Spinal cord (tissue), 9 donors: ENCODE measurements at regions not wholly inside any gene's neighbourhood (a gene's known extent, or its start where the extent isn't known, plus 50 kb on each side); places are given as distances from the start of the nearest gene placed in this dataset.
"Not testable (repeated sequence)": the region's sequence is repeated elsewhere in the genome, so short reads cannot be mapped to it uniquely, and the experiment has no call there.

Experiments used
- DNase-seq, 6 donors: peaks; one replicate each; pipeline versions ENCODE4 v3.0.0 to v3.0.0-alpha.2; 2013 to 2015; ENCODE audit warnings: low spot score in 6 of 6, low read depth in 4 of 6
- H3K27ac ChIP-seq: one replicate; pipeline ENCODE4 v1.5.1; 2013; ENCODE audit warnings: low read depth, low read length, control low read depth
- H3K27me3 ChIP-seq: one replicate; pipeline ENCODE4 v1.6.1; 2013; ENCODE audit warnings: low read length; ENCODE audit not compliant: control insufficient read depth, insufficient read depth
- H3K36me3 ChIP-seq: one replicate; pipeline ENCODE4 v1.6.1; 2013; ENCODE audit warnings: low read length; ENCODE audit not compliant: control insufficient read depth, insufficient read depth
- H3K4me1 ChIP-seq: one replicate; pipeline ENCODE4 v1.6.1; 2013; ENCODE audit warnings: low read length; ENCODE audit not compliant: control insufficient read depth, insufficient read depth
- H3K4me3 ChIP-seq: one replicate; pipeline ENCODE4 v1.5.1; 2013; ENCODE audit warnings: low read depth, low read length, control low read depth
- H3K9me3 ChIP-seq: one replicate; pipeline ENCODE4 v1.6.1; 2013; ENCODE audit warnings: low read length; ENCODE audit not compliant: control insufficient read depth, insufficient read depth
- WGBS: methylation state at CpG from one replicate; pipeline ENCODE4 v1.1.5; 2013; ENCODE audit warnings: missing lambda C conversion rate; ENCODE audit not compliant: insufficient coverage; 5-methylcytosine and 5-hydroxymethylcytosine counted together
- donor health status: healthy.

DNA sequence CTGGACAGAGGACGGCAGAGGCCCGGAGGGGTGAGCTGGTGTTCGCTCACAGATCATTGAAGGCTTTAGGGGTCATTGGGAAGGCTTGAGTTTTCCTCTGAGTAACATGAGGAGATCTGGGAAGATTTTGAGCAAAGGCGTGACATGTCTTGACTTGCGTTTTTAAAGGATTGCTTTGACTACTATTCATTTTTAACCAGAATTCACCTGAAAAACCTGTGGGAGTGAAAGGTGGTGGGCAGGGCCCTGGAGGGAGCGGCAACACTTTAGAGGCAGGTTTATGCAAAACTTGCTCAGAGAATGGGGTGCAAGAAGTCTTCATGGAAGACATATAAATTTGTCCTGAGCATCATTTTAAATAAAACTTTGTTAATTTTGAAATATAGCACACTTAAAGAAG, 72.2 kb upstream of the EEF1E1 start:
- WGBS = 92% methylated on average over 3 of the region's 6 CpGs
- DNase-seq = no peak
- Histone ChIP-seq H3K27me3 (no peaks in the 10 kb centered on the region), H3K4me1 (no peaks in the 10 kb centered on the region), H3K27ac (no peak overlapping the region), H3K9me3 (no peaks in the 10 kb centered on the region), H3K36me3 (no peaks in the 10 kb centered on the region), H3K4me3 (no peak overlapping the region)

DNA sequence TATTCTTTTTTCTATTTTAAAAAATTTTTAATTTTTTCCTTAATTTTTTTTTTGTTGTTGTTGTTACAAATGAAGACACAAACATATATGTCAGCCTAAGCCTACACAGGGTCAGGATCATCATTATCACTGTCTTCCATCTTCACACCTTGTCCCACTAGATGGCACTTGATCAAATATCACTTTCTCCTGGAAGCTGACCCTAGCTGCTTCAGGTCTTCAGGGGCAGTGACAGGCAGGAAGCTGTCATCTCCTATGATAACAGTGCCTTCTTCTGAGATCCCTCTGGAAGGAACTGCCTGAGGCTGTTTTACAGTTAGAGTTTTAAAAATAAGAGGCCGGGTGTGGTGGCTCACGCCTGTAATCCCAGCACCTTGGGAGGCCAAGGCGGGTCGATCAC, 70.2 kb upstream of the EEF1E1 start:
- Histone ChIP-seq H3K9me3 (no peaks in the 10 kb centered on the region), H3K36me3 (no peaks in the 10 kb centered on the region)
- 100% methylated on average over 2 of the region's 4 CpGs for WGBS

DNA sequence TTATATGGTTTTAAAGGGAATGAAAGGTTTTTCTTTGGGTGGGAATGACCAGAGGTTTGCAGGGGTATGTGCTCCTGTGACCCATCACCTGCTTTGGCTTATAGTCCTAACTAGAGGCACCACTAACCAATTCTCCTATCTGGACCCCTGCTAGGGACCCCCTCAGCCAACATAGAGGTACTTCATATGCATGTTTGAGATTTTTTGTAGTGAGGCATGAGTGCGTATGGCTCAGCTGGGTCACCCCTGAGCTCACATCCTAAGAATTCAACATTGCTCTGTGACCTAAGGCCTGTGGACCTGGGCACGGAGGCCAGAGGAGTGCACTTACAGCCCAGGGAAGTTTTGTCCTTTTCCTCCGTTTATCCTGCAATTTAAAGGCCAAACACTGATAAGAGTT, 68.4 kb upstream of the EEF1E1 start:
- no peak for DNase-seq
- H3K9me3 ChIP-seq = no peaks in the 10 kb centered on the region
- no peaks in the 10 kb centered on the region for H3K27me3 ChIP-seq
- H3K36me3 ChIP-seq = no peaks in the 10 kb centered on the region
- WGBS = 100% methylated on average over 1 of the region's 3 CpGs
- no peak overlapping the region for H3K4me3 ChIP-seq
- H3K27ac ChIP-seq = no peak overlapping the region
- no peaks in the 10 kb centered on the region for H3K4me1 ChIP-seq

More for the DNA sequence above, 70.2 kb upstream of the EEF1E1 start:
- DNase-seq = no peak
- H3K27me3 ChIP-seq = no peaks in the 10 kb centered on the region
- no peak overlapping the region for H3K27ac ChIP-seq
- H3K4me1 ChIP-seq = no peaks in the 10 kb centered on the region
- H3K4me3 ChIP-seq = no peak overlapping the region

DNA sequence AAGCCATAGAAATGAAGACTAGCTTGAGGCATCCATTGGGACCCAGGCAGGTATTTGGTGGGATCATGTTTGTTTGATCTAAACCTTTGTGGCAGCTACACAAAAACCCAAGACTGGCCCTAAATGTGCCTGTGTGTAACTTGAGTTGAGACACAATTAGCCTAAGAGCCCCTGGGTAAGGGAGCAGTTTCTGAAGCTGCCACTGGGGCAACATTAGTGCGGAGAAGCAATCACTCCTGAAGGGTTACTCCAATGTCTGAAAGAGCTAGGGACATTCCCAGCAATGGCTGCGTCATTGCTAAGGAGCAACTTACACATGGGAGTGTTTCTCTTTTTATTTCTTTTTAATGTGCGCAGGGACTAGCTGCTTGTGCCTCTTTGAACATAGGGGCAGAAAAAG, 67.9 kb upstream of the EEF1E1 start:
- no peaks in the 10 kb centered on the region for H3K9me3 ChIP-seq
- H3K27ac ChIP-seq = no peak overlapping the region
- H3K27me3 ChIP-seq = no peaks in the 10 kb centered on the region
- 62% methylated on average over 1 of the region's 3 CpGs for WGBS
- no peaks in the 10 kb centered on the region for H3K4me1 ChIP-seq
- H3K4me3 ChIP-seq = no peak overlapping the region
- no peaks in the 10 kb centered on the region for H3K36me3 ChIP-seq
- no peak for DNase-seq

DNA sequence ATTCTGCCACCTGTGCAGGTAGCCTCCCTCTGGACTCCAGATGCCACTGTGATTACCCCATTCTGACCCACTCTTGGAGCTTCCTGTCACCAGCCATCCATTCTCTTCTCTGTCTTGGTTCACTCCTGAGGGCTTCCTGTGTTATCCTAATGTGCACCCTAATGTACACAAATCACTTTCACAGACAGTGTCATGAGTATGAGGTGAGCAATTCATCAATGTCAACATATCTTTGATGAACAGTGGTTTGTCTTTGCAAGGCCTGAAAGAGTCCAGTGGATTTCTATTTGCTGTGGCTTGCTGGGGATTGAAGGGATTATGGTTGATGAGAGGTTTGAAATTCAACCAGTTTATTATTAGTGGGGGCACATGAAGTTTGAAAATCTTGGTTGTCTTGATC, 63.8 kb upstream of the EEF1E1 start:
- DNase-seq = no peak
- Histone ChIP-seq H3K4me3 (no peak overlapping the region), H3K27ac (no peak overlapping the region), H3K36me3 (no peaks in the 10 kb centered on the region), H3K4me1 (no peaks in the 10 kb centered on the region), H3K27me3 (no peaks in the 10 kb centered on the region), H3K9me3 (no peaks in the 10 kb centered on the region)

DNA sequence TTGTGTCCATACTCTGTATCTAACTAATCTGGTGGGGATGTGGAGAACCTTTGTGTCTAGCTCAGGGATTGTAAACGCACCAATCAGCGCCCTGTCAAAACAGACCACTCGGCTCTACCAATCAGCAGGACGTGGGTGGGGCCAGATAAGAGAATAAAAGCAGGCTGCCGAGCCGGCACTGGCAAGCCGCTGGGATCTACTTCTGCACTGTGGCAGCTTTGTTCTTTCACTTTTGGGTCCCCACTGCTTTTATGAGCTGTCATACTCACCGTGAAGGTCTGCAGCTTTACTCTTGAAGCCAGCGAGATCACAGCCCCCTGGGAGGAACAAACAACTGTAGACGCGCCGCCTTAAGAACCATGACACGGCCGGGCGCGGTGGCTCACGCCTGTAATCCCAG, 62.7 kb upstream of the EEF1E1 start:
- 96% methylated on average over 6 of the region's 17 CpGs for WGBS
- not testable (repeated sequence) for H3K27ac ChIP-seq, H3K36me3 ChIP-seq, H3K4me3 ChIP-seq, H3K9me3 ChIP-seq, DNase-seq, H3K27me3 ChIP-seq, H3K4me1 ChIP-seq

DNA sequence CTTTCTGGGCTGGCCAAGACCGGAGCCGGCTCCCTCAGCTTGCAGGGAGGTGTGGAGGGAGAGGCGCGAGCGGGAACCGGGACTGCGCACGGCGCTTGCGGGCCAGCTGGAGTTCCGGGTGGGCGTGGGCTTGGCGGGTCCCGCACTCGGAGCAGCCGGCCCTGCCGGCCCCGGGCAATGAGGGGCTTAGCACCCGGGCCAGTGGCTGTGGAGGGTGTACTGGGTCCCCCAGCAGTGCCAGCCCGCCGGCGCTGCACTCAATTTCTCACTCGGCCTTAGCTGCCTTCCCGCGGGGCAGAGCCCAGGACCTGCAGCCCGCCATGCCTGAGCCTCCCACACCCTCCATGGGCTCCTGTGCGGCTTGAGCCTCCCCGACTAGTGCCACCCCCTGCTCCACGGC, 61.9 kb upstream of the EEF1E1 start:
- H3K4me1 ChIP-seq = not testable (repeated sequence)

DNA sequence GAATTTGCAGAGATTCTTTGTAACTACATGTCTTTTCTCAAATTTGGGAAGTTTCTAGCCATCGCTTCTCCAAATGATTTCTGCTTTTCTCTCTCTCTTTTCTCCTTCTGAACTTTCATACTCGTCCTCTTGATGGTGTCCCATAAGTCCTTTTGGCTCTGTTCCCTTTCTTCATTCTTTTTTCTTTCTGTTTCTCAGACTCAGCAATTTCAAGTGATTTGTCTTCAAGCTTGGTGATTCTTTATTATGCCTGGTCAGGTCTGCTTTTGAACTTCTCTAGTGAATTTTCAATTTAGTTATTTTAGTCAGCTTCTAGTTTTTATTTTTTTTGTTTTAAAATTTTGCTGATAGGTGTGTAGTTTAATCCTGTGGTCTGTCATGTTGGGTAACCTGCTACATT, 57.6 kb upstream of the EEF1E1 start:
- DNase-seq = no peak
- Histone ChIP-seq H3K36me3 (no peaks in the 10 kb centered on the region), H3K4me1 (no peaks in the 10 kb centered on the region), H3K9me3 (no peaks in the 10 kb centered on the region), H3K27ac (no peak overlapping the region), H3K4me3 (no peak overlapping the region), H3K27me3 (no peaks in the 10 kb centered on the region)
- 79% methylated on average over 2 of the region's 2 CpGs for WGBS

More for the DNA sequence above, 61.9 kb upstream of the EEF1E1 start:
- H3K36me3 ChIP-seq, H3K27me3 ChIP-seq, H3K9me3 ChIP-seq, H3K4me3 ChIP-seq, DNase-seq, H3K27ac ChIP-seq: not testable (repeated sequence)
- WGBS = 98% methylated on average over 15 of the region's 29 CpGs

DNA sequence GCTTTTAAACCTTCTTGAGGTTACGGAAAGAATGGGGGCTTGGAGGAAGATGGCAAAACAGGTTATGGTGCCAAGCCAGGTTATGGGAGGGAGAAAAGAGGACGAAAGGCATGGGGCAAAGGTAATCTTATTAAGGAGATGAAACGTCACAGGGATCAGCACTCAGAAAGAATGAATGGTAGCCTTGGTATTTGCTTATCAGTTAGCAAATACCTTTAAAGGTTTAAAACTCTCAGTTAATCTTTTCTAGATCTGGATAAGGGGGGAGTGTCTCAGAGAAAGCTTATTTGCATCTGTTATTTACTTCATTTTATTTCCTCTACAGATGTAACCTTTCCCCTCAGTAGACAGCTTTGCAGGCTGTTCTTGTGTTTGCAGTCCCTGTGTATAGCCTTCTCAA, 55.5 kb upstream of the EEF1E1 start:
- Histone ChIP-seq H3K27me3 (no peaks in the 10 kb centered on the region), H3K4me1 (no peaks in the 10 kb centered on the region), H3K9me3 (no peaks in the 10 kb centered on the region), H3K36me3 (no peaks in the 10 kb centered on the region), H3K27ac (no peak overlapping the region), H3K4me3 (no peak overlapping the region)
- WGBS = 82% methylated on average over 2 of the region's 3 CpGs
- no peak for DNase-seq

DNA sequence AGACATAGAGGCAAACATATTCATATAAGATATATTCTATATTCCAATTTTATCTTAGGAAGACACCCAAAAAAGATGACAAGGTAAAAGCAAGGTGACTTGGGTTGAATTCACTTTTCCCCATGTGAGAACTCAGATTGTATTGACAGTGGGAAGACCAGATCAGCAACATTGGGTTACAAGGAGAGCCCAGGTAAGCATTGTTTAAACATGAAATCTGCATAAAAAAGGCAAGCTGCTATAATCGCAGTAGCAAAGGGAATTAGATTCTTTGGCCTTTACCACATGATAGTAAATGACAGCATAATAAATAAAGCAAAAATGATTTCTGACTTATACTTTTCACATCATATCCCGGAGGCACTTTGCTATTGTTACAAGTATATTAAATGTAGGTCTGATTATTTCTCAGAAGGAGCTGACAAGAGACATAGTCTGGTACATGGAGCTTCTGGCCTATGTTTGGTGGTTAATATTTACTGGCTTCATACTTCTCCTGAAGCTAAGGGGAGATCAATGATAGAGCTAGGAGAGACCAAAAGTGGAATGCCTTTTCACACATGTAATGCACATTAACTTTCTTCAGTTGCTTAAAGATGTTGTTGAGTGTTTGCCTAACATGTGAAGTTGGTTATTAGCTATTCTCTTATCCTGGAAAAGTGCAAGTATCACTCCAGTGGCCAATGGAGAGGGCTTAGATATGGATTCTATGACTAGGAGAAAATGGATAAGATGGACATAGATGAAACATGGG, 53.1 kb upstream of the EEF1E1 start:
- no peaks in the 10 kb centered on the region for H3K36me3 ChIP-seq
- H3K4me1 ChIP-seq = no peaks in the 10 kb centered on the region
- no peak overlapping the region for H3K27ac ChIP-seq
- no peaks in the 10 kb centered on the region for H3K9me3 ChIP-seq
- no peak overlapping the region for H3K4me3 ChIP-seq
- no peak for DNase-seq
- H3K27me3 ChIP-seq = no peaks in the 10 kb centered on the region
- no CpG with 5 or more reads among the region's 2 CpGs for WGBS
